GM19025 (cell line): ENCODE measurements at regions not wholly inside any gene's neighbourhood (a gene's known extent, or its start where the extent isn't known, plus 50 kb on each side); places are given as distances from the start of the nearest gene placed in this dataset.

ENCODE experiments used
- ATAC-seq: cut with Tn5 transposase; IDR thresholded peaks from one replicate; pipeline ENCODE4 v1.9.1; 2021; ENCODE audit warnings: mild to moderate bottlenecking, low read depth, moderate library complexity; ENCODE audit not compliant: unreplicated experiment

DNA sequence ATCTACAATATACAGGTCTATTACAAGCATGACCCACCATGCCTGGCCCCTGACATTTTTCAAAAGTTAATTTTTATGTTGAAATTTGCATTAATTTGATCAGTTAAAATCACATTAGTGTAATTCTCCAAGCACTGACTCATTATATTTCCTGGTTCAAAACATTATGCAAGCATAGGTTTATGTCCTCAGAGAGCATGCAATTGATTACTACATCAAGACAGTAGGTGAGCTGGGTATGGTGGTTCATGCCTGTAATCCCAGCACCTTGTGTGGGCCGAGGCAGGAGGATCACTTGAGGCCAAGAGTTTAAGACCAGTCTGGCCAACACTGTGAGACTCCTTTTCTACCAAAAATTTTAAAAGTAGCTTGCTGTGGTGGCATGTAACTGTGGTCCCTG is 248.8 kb upstream of the KLHL1 start:
- ATAC-seq, result no peak

DNA sequence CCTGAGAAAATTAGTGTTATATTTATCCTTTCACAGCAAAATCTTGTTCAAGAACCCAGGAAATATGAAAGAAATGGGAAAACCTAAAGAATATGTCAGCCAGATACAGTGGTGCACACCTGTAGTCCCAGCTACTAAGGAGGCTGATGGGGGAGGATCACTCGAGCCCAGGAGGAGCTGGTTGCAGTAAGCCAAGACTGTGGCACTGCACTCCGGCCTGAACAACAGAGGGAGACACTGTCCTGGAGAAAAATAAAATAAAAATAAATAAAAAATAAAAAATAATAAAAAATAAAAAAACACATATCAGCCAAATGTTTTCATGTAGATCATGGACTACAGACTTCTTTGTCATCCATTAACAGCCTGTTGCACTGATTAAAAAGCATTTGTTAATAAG is 244.8 kb upstream of the KLHL1 start:
- no peak for ATAC-seq

DNA sequence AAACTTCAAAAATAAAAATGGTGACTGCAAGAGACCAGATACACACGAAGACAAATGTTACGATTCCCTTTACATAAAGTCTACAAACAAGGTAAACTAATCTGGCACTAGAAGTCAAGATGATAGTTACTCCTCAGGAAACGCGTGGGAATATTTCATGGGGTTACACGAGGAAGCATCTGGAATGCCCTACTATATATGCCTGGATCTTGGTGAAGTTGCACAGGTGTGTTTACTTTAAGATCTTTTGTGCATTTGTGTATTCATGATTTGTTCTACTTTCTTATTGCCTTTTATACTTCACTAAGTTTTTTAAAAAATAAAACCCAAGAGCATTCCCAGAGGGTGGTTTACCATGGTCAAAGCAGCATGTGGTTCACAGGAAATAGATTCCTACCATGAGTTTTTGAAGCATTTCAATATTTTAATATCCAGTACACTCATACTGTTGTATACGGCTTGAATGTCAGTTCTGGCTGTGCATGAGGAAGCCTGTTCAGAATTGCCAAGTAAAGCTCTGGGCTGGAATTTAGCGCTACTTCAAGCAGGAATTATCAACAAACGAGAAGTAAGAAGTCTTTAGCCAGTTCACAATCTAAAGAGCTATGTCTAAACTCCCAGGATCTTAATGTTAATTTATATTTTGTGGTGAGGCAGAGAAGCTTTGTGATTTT is 239.8 kb upstream of the KLHL1 start:
- ATAC-seq, result no peak

DNA sequence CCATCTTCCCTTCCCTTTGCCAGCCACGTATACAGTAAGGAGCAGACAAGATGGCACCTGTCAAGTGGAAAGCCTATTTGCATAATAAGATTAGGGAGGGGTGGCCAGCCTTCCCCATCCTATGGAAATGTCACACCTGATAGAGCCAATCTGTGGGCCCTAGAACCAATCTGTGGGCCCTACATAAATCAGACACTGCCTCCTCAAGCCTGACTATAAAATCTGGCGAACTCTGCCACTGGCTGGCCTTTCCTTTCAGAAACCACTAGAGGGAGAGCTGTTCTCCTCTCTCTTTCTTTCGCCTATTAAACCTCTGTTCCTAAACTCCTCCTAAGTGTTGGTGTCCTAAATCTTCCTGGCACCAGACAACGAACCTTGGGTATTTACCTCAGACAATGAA is 231.5 kb upstream of the KLHL1 start:
- no peak for ATAC-seq

DNA sequence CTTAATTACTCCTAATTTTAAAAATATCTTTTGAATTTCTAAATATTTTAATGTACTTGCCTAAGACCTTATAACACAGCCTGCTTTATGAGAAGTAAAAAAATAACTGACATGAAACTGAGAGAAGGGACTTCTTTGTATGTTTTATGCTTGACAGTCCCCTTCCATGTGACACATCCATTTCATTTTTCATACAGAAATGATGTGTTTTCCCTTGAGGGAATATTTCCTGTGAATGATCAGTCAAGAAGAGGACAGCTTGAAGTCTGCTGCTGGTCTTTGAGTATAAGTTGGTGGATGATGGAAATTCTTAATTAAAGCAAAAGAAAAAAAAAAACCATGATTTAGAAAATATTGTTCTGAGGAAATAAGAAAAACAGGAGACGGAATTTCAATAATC is 230.4 kb upstream of the KLHL1 start:
- no peak for ATAC-seq

- ATAC-seq, result no peak
Observed at GRCh38 chr13:70336866-70337265, 228.6 kb upstream of the KLHL1 start.

- no peak for ATAC-seq
Observed at GRCh38 chr13:70333752-70334151, 225.5 kb upstream of the KLHL1 start.

DNA sequence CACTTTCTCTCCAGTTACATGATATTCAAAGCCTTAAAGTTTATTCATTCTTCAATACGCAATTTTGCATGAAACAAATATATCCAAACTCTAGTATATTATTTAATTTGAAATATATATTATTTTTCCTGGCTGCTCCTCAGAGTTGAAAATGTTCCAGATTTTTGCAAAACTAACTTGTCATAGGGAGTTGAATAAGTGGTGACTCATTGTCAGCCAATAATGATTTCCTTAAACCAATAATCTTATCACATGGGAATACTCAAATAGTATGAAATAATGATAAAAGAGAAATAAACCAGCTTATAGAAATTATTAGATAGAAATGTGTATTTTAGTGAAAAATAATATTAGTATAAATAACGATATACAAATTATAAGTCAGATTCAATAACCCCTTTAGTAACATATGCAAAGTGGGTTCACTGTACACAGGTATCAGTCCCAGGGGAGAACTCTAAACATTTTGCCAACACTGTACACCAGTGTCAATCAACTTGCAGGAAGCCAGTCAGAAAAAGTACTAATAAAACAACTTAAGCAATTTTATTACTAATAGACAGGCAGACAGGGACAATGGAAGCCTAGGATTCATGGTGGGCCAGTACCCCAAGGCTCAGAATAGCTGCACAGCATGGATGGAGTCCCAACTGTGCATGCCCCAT is 222.6 kb upstream of the KLHL1 start:
- ATAC-seq, result no peak

DNA sequence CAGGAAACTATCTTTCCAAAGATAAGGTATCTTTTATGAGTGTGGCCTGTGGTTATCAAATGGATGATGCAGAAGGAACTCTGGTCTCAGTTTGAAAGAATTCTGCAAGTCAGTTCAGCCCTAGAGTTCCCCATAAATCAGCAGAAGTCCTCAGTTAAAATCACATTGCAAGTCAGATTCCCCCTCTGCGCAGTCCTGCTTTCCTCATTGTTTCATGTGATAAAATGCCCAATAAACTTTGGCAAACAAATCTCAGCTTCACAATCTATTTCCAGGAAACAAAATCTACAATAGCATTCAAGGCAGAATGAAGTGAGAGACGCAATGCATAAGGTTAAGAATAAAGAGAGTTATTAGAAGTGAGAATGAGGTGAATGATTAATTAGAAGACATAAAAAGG is 216.3 kb upstream of the KLHL1 start:
- ATAC-seq, result no peak

GRCh38 chr13:70311191-70311590 is 202.9 kb upstream of the KLHL1 start:
- no peak for ATAC-seq

DNA sequence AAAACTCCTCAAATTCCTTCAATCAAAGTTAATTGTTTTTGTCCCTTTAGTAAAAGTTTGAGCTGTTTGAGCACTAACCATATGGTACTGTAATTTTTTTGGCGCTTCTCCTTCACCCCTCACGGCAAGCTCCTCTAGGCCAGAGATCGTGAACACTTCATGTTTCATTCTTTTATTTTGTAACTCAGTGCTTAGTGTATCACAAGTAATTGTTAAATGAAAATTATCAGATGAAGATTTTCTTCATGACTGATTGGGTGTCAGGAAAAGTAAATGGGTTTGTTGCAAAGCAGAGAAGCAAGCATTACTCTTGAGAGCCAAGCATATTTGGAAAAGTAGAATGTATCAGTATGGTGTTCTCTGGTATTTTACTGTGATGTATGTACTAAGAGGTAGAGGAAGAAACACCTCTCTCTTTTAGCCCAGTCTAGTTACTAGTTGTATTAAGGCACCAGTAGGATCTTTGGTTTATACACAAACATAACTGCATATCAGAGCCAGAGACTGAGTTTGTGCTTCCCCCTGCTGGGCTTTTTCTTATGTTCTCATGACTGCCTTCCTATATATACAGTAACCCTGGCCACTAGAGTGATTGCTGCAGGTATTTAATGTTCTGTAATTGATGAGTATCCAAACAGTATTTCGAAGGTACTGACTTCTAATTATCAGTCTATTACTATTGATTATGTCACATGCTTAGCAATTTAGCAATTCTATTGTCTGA is 202.3 kb upstream of the KLHL1 start:
- no peak for ATAC-seq

DNA sequence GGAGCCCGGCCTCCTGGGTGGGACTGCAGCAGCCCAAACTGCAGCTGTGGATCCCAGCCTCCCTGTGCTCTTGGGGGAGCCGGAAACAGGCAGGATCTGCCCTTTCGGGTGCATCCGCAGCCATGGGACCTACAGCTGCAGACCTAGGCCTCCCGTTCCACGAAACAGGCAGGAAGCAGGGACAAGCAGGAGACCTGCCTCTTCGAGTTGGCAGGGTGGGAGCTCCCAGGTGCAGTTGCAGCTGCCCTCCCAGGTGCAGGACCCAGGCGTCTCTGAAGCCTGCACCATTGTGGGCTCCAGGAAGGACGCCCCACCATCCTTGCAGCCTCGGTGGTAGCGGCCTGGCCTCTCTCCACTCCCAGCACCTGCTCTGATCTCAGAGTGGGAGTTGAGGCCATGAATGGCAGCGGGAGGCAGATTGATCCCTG is 189.0 kb upstream of the KLHL1 start:
- ATAC-seq, result no peak

GRCh38 chr13:70284371-70284770 is 176.1 kb upstream of the KLHL1 start:
- ATAC-seq, result no peak

- ATAC-seq, result no peak
Observed at GRCh38 chr13:70275841-70276240, 167.6 kb upstream of the KLHL1 start.

DNA sequence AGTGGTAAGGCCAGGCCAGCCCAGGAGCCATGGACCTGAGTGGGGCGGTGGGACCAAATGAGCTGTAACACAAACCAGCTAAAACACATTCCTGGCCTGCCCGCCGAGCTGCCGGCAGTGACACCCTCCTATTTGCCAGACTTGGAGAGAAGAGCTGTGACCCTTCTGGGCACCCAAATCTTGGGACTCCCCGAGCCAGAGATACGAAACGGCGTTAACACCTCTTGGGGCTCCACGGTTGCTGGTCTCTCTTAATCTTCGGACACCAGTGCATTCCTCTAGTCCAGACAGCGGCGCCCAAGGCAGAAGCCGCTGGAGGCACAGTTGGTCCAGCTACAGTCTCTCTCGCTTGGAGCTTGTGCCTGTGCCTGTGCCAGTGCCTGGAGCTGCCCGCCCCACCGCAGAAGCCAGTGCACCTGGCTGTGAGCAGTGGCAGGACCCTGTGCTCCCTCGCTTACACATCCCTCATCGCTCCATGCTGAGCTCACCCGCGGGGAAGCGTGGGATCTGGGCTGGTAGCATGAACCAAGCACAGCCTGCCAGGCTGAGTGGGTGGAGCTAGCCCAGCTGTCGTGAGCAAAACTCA is 147.2 kb upstream of the KLHL1 start:
- no peak for ATAC-seq

DNA sequence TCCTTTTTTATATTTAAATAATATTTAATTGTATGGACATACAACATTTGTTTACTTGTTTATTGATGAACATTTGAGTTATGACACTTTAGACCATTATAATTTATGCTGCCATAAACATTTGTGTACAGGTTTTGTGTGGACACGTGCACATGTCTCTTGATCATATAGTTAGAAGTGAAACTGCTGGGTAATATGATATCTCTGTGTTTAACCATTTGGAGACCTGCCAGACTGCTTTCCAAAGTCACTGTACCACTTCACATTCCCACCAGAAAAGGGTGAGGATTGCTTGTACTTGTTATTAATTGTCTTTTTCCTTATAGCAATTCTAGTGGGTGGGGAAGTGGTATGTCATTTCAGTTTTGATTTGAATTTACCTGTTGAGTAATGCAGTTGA is 145.6 kb upstream of the KLHL1 start:
- no peak for ATAC-seq

GRCh38 chr13:70253411-70253810 is 145.2 kb upstream of the KLHL1 start:
- no peak for ATAC-seq

DNA sequence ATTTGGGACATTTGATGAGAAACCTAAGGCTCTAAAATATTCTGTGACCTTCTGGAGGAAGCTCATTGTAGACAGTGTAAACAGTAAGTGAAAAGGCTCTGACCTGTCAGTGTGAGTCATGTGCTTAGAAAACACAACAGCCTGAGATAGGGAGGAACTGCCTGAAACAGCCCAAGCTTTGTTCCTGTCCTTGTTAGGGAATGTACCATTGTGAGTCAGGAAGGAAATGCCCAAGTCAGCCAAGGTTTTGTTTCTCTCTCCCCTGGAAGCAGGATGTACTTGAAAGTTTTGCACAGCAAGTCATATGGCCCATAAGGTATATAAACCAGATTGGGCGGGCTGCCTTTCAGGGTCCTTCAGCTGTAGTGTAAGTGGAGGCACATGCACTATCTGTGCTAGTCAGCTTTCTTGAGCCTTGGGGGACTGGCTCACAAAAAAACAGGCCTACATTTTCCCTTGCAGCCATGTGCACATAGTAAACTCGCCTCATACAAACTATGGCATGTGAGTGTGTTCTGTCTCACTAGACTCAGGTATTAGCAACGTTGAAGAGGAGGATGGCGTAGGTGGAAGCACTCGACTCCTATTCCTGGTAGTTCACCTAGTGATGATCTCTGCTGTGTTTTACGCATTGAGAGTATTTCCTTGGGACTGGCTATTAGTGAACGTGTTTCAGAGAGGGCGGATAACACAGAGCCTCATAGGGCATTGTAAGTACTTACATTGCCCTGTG is 141.2 kb upstream of the KLHL1 start:
- ATAC-seq, result no peak

GRCh38 chr13:70237131-70237530 is 128.9 kb upstream of the KLHL1 start:
- ATAC-seq, result no peak

GRCh38 chr13:70235565-70235964 is 127.3 kb upstream of the KLHL1 start:
- ATAC-seq, result no peak

DNA sequence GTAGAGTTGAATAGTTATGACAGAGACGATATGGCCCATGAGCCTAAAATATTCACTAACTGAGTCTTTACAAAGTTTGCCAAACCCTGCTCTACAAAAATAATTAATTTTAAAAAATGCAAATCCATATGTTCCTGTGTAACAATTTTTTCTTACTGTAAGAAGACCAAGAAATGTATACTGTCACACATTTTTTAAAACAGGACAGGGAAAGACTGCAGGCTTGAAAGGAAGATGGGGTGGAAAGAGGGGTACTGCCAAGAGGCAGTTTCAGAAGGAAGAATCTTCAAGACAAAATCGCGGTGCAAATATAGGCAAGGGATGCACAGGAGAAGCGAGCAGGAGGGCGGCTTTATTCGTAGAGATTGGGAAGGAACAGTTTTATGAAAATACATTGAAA is 115.7 kb upstream of the KLHL1 start:
- no peak for ATAC-seq
